HEK293 (cell line): ENCODE measurements at regions not wholly inside any gene's neighbourhood (a gene's known extent, or its start where the extent isn't known, plus 50 kb on each side); places are given as distances from the start of the nearest gene placed in this dataset.

Experiments used
- CTCF ChIP-seq: fragments of 450-650 bp; formaldehyde crosslinking; IDR thresholded peaks from 2 replicates; pipeline ENCODE4 v1.5.1; 2016; ENCODE audit warnings: missing biosample characterization, missing genetic modification characterization
- ZNF114 ChIP-seq: fragments of 450-650 bp; formaldehyde crosslinking; IDR thresholded peaks from 2 replicates; pipeline ENCODE4 v1.5.0; 2017; ENCODE audit warnings: missing biosample characterization, missing genetic modification characterization
- ZNF335 ChIP-seq: fragments of 450-650 bp; formaldehyde crosslinking; conservative IDR thresholded peaks from 2 replicates; pipeline ENCODE4 v1.5.1; 2016; ENCODE audit warnings: missing biosample characterization, missing genetic modification characterization

- TF ChIP-seq CTCF (tag by site-specific recombination) (no peak), ZNF335 (tag by site-specific recombination) (no peak), ZNF114 (tag by site-specific recombination) (no peak)
Observed at GRCh38 chr5:24245821-24246220, 399.0 kb downstream of the CDH10 start.
